GM18867 (cell line): ENCODE measurements at regions not wholly inside any gene's neighbourhood (a gene's known extent, or its start where the extent isn't known, plus 50 kb on each side); places are given as distances from the start of the nearest gene placed in this dataset.
"Not testable (repeated sequence)": the region's sequence is repeated elsewhere in the genome, so short reads cannot be mapped to it uniquely, and the experiment has no call there.

Experiments used
- ATAC-seq: cut with Tn5 transposase; IDR thresholded peaks from one replicate; pipeline ENCODE4 v1.9.1; 2021; ENCODE audit warnings: mild to moderate bottlenecking, moderate library complexity; ENCODE audit not compliant: unreplicated experiment

DNA sequence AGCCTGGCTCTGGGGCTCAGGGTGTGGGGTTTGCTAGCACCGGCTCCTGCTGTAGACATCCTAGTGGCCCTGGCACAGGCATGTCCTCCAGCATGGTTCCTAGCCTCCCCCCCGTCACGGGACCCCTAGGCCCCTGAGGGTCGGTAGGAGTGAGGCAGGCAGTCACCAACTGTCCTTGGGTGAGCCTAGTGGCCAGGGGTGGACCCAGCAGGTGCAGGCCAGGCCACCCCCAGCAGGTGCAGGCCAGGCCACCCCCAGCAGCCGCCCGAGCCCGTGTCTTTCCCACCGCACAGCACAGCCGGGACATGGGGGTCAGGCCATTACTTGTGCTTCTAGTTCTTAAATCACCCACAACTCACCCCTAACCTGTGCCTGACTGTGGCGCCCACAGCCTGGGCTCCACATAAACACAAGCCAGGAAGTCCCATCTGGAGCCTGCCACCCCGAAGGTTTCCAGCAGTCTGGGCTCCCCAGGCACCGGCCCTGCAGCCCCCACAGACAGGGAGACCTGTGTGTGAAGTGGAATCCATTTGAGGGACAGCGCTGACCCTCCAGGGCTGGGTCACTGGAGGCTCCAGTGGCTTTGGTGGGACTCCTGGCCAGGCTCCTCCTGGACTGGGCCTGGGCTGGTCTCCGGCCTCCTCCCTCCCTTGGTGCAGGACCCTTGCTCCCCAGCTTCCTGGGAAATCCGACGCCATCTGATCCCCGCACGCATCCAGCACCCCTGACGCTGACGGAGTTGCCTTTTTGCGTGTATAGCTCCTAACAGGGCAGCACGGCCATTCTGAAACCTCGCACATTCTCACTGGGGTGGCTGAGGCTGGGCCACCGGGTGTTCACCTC lies 114.1 kb upstream of the LPCAT1 start:
- ATAC-seq = no peak

DNA sequence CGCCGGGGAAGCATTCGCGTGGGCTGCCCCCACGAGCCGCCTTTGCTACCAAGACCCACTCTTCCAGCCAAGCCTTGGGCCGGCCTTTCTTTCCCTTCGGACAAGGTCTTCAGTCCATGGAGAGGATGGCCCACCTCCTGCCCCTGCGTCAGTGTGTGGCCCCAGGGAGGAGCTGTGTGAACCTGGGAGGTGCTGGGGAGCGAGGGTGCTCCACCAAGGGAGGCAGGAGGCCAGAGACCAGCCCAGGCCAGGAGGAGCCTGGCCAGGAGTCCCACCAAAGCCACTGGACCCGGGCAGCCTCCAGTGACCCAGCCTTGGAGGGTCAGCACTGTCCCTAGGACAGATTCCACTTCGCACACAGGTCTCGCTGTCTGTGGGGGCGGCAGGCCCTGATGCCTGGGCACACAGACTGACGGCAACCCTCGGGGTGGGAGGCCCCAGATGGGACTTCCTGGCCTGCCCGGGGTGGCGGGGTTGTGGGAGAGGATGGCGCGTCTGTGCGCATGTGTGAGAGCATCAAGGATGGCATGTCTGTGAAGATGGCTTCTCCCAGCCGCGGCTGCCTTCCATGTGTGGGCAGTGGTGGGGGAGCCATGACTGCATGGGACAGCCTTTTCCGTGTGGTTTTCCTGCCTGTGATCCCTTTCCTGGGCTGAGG lies 113.3 kb upstream of the LPCAT1 start:
- no peak for ATAC-seq

DNA sequence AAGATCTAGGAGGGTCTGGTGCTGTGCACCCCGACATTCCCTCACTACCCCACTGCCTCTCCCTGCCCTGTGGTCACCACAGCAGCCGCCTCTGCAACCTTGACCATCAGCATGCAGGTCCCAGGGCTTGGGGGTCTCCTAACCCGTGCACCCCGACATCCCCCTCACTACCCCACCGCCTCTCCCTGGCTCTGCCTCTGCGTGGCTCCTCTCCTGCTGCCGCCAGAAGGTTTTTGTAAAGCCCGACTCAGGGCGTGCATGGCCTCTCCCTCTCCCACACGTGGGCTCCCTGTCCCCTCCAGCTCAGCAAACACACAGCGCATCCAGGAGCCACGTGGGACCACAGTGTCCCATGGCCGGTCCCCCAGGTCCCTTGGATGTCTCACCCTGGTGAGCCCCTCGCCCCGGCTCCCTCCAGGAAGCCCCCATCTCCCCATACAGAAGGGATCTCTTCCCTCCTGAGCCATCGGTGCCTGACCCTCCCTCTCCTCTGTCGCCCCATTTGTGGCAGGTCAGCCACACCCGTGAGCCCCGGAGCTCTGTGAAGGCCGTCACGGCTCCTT lies 112.5 kb upstream of the LPCAT1 start:
- not testable (repeated sequence) for ATAC-seq

DNA sequence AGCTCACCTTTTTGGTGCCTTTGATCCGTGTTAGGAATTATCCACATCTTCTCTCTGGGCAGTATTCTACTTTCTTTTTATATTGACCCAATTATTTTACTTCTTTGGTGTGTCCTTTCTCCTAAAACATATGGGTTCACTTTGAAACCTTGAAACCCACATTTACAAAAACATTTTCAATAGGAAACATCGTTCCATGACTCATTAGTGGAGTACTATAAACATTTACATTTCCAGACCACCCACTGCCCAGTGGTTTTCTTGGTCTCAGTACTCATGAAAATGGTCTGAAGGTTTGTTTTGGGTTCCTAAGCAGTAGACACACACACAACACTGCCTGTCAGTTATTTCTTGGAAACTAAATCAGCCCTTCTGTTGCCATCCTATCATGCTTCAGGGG lies 111.7 kb upstream of the LPCAT1 start:
- ATAC-seq = not testable (repeated sequence)

DNA sequence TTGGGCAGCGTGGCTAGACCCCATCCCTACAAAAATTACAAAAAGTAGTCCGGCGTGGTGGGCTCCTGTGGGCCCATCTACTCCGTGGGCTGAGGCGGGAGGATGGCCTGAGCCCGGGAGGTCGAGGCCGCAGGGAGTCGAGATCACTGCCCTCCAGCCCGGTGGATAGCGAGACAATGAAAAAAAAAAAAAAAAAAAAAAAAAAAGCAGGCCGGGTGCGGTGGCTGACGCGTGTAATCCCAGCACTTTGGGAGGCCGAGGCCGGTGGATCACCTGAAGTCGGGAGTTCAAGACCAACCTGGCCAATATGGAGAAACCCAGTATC lies 110.5 kb upstream of the LPCAT1 start:
- ATAC-seq = no peak

DNA sequence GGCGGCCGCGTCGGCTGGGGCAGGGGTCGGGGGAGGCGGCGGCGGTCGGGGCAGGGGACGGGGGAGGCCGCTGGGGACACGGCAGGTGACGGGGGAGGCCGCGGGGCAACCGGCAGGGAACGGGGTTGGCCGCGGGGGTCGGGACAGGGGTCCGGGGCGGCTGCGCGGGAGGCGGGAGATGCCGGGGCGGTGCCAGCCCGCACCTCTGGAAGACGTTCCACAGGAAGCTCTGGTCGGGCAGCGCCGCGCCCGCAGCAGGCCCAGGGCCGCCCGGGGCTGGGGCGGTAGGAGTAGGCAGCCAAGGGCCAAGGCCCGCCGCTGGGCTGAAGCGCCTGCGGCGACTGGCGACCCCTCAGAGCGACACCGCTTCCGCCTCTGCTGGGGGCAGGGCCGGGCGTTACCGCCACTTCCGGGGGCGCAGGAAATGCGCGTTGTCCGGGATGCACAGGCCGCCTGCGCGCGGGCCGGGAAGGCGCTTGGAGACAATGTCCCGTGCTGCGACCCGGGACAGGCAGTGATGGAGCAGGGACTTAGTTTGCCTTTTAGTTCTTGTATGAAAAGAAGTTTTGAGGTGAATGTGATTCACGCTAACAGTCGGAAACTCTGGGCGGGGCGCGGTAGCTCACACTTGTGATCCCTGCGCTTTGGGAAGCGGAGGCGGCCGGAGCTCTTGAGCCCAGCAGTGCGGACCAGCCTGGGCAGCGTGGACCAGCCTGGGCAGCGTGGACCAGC lies 110.0 kb upstream of the LPCAT1 start:
- ATAC-seq = peak; percentile 98

DNA sequence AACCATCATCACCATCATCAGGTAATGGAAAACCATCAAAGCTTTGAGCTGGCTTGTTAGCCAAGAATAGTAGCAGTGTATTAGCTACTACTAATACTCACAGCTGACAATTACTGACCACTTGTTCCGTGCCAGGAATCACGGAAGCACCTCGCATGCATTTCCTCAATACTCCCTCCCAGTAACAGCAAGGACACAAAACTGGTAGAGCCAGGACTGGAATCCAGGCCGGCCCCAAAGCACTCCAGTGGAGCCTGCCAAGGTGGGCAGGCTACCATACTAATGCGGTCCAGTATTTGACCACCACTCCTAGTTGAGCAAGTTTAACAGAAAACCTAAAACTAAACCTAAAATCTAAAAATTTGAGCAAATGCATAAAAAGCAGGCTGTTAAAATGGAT lies 107.2 kb upstream of the LPCAT1 start:
- not testable (repeated sequence) for ATAC-seq

DNA sequence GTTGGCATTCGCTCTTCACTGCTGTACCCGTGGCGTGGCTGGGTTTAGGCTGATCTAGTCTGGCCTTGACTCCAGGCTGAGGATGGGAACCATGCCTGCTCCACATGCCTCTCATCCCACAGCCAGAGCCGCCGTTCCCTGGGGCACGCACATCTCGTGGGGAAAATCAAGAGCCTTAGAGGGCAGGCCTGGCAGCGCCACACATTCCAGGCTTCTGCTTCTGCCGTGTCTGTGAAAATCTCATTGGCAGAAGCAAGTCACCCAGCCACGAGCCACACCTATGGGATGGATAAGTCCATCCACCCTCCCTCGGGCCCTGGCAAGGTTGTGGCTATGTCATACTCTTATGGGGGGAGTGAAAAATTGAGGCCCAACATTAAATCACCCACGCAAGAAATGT lies 102.6 kb upstream of the LPCAT1 start:
- ATAC-seq = not testable (repeated sequence)

DNA sequence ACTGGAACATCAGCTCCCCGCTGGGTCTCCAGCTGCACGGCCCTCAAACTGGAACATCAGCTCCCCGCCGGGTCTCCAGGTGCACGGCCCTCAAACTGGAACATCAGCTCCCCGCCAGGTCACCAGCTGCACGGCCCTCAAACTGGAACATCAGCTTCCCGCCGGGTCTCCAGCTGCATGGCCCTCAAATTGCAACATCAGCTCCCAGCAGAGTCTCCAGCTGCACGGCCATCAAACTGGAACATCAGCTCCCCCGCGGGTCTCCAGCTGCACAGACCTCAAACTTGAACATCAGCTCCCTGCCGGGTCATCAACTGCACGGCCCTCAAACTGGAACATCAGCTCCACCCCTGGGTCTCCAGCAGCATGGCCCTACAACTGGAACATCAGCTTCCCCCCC lies 95.8 kb upstream of the LPCAT1 start:
- ATAC-seq = not testable (repeated sequence)

DNA sequence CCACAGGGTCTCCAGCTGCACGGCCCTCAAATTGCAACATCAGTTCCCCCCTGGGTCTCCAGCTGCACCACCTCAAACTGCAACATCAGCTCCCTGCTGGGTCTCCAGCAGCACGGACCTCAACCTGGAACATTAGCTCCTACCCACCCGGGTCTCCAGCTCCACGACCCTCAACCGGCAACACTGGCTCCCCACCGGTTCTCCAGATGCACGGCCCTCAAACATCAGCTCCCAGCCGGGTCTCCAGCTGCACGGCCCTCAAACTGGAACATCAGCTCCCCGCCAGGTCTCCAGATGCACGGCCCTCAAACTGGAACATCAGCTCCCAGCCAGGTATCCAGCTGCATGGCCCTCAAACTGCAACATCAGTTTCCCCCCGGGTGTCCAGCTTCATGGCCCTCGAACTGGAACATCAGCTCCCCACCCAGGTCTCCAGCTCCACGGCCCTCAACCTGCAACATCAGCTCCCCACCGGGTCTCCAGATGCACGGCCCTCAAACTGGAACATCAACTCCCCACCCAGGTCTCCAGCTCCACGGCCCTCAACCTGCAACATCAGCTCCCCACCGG lies 94.6 kb upstream of the LPCAT1 start:
- ATAC-seq = not testable (repeated sequence)

DNA sequence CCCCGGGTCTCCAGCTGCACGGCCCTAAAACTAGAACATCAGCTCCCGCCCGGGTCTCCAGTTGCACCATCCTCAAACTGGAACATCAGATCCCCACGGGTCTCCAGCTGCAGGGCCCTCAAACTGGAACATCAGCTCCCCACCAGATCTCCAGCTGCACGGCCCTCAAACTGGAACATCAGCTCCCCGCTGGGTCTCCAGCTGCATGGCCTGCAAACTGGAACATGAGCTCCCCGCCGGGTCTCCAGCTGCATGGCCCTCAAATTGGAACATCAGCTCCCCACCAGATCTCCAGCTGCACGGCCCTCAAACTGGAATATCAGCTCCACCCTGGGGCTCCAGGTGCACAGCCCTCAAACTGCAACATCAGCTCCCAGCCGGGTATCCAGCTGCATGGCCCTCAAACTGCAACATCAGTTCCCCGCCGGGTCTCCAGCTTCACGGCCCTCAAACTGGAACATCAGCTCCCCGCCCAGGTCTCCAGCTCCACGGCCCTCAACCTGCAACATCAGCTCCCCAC lies 93.5 kb upstream of the LPCAT1 start:
- not testable (repeated sequence) for ATAC-seq

DNA sequence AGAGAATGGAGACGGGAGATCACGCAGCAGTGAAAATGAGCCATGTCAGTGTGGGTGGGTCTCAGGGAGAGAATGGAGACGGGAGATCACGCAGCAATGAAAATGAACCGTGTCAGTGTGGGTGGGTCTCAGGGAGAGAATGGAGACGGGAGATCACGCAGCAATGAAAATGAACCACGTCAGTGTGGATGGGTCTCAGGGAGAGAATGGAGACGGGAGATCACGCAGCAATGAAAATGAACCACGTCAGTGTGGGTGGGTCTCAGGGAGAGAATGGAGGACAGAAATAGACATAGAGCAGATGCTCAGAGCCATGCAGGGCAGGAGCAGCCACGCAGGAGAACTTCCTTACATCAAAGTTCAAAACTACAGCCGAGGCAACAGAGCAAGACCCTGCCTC lies 89.8 kb upstream of the LPCAT1 start:
- not testable (repeated sequence) for ATAC-seq

DNA sequence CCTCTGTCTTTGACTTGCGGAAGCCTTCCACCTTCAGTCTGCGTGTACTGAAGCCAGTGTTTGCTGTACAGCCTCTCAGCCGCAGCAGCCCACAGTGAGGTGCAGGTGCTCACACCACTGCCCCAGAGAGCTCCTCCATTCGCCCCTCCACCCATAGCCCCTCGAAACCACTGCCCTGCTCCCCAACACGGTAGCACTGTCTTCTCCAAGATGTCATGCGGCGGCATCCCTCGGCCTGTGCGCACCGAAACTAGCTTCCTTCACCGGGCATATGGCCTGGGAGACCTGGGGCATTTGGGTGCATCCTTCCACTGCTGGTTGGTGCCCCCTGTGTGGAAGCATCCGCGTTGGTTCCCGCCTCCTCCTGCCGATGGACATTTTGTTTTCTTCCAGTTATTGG lies 86.8 kb upstream of the LPCAT1 start:
- ATAC-seq = not testable (repeated sequence)

DNA sequence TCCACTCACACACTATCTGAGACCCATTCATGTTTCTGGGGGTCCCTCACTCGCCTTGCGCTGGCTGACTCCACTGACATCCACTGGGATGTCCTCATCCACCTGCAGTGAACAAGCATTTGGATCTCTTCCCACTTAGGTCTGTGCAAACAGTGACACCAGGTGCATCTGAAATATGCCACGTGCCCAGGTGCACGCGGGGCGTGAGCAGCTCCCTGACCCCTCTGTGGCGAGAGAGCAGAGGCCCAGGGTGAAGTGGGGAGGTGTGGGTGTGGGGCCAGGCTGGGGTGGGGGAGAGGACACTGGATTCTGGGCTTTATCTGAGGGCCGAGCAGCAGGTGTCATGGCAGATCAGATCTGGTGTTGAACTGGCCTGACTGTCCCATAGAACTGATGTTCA lies 85.4 kb upstream of the LPCAT1 start:
- ATAC-seq = not testable (repeated sequence)

DNA sequence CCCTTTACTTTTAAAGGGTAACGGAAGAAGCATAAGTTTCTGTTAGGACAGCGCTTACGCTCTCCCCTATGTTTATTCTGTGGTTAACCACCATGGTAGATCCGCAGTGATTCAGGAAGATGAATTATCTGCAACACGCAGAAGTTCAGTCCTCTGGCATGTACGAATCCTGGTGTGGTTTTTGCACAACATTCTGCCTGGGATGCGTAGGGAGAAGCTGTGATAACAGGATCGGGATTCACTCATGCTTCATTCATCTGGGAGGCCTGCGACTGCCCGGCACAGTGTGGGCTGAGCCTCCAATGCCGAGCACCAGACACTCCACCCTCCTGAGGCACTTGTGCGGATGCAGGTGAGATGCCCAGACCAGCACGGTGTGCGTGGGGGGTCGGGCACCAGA lies 84.6 kb upstream of the LPCAT1 start:
- not testable (repeated sequence) for ATAC-seq

DNA sequence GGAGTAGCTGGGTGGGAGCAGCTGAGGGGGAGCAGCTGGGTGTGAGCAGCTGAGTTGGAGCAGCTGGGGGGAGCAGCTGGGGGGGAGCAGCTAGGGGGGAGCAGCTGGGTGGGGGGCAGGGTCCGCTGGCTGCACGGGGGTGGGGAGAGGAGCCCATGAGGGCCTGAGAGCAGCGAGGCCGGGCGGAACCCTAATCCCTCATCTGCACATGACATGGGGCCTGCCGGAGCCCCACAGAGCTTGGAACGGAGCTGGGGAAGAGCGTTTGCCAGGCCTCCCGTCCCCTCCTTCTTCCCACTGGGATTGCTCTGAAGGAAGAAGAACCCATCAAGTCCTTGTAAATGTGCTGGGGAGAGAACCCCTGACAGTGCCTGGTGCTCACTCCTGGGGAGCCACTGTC lies 83.2 kb upstream of the LPCAT1 start:
- not testable (repeated sequence) for ATAC-seq

DNA sequence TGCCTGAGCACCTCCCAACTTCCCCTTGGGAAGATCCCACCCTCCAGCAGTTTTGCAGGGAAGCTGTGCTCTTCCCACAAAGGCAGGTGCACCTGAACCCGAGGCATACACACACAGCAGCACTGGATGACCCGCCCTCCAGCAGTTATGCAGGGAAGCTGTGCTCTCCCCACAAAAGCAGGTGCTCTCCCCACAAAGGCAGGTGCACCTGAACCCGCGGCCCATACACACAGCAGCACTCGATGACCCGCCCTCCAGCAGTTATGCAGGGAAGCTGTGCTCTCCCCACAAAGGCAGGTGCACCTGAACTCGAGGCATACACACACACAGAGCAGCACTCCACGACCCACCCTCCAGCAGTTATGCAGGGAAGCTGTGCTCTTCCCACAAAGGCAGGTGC lies 80.2 kb upstream of the LPCAT1 start:
- not testable (repeated sequence) for ATAC-seq

DNA sequence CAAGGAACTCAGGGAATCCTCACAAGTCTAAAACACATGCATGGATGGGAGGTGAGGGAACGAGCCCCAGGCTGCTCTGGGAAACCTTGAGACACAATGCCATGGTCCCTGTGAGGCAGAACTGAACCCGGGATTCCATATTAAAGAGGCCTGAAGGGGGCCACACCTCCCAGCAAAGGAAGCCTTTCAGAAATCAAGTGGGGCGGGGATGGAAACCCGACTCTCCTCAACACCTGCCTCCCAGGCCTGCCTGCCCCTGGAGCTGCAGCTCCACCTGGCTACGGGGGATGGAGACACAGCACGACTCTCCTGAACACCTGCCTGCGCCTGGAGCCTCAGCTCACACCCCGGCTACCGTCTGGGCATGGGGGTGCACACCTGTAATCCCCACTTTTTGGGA lies 77.8 kb upstream of the LPCAT1 start:
- ATAC-seq = not testable (repeated sequence)

DNA sequence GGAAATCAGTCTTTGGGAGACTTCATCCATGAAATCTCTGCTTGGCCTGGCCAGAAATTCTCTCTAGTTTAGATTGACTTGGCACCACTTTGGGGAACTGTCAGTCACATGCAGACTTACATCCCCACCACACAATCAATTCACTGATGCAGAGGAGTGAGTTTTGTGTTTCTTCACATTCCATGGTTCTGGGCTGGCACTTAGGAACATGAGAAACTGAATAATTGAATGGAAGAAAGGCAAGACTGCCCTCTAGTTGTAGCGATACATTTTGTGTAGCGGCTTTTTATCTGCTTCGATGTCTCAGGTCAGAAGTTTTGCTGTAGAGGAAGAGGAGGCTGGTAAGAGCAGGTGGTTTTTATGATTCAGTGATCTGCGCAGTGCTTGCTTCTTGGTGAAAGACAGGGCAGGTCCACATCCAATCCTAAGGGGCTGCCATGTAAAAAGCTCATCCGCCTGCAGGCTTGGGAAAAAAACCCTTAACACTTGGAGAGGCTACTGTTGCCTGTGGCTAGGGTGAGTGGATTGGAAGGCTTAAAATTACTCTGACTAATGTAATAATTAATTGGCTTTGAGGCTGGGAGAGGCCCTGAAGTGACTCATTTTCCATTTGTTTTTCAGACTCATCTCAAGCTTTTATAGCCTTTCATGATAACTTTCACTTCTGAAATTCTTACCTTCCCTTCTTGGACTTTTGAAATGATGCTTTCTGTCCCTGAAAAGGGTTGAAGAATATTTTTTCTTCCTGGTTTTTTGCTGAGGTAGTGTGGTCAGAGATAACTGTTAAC lies 75.4 kb upstream of the LPCAT1 start:
- not testable (repeated sequence) for ATAC-seq

DNA sequence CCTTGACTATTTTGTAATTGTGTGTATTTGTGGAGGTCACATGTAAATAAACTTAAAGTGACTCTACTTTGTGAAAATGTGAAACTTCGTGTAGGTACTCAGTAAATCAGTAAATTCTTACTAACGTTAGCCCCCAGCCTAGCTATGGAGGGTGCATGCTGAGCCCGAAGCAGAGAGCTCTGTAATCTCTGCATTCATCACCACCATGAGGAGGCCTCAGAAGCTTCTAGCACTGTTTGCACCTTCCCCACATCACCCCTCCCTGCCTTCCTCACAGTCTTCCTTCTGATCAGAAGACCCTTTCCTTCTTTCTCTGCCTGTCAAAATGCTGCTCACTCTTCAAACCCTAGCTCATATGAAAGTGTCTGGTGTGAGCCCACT lies 73.3 kb upstream of the LPCAT1 start:
- not testable (repeated sequence) for ATAC-seq
